ENCODE measurements at regions not wholly inside any gene's neighbourhood (a gene's known extent, or its start where the extent isn't known, plus 50 kb on each side); places are given as distances from the start of the nearest gene placed in this dataset.

DNA sequence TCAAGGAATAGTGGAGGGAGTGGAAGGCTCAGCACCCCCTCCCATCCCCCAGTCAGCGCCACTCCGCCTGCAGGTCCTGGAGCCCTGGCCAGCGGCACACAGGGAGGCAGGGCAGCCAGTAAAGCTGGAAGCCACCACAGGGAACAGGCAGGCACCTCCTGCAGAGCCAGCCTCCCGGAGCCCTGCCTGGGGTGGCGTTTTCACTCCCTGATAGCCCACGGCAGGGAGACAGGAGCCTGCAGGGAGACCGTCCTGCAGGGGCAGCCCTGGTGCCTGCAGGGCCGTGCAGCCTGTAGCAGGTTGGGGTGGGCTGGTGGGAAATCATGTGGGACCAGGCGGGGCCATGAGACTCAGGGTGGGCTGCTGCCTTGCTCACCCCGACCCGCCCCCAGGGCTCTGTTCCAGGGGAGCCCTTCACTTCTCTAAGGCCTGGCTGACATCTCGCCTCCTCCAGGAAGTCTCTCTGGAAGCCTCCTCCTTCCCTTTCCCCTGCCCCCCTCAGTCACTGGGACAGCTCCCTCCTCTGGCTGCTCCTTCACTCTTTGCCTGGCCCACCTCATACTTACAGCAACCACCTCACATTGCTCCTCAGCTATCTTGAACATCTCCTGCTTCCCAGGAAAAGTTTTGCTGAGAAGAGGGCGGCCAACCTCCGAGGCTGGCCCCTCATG, 221.0 kb downstream of the GLI2 start:
- no peak overlapping the region for H3K9ac ChIP-seq
- H3K36me3 ChIP-seq (ENCODE audit: control insufficient read depth, insufficient read depth, low read length), result no peaks in the 10 kb centered on the region
- no peaks in the 10 kb centered on the region for H3K79me2 ChIP-seq
- H3K9me3 ChIP-seq (ENCODE audit: control insufficient read depth, low read length), result no peaks in the 10 kb centered on the region
- no peaks in the 10 kb centered on the region for H3K4me1 ChIP-seq
- no peak overlapping the region for H3K4me2 ChIP-seq (ENCODE audit: low read length)
- TF ChIP-seq, protein P1, sequence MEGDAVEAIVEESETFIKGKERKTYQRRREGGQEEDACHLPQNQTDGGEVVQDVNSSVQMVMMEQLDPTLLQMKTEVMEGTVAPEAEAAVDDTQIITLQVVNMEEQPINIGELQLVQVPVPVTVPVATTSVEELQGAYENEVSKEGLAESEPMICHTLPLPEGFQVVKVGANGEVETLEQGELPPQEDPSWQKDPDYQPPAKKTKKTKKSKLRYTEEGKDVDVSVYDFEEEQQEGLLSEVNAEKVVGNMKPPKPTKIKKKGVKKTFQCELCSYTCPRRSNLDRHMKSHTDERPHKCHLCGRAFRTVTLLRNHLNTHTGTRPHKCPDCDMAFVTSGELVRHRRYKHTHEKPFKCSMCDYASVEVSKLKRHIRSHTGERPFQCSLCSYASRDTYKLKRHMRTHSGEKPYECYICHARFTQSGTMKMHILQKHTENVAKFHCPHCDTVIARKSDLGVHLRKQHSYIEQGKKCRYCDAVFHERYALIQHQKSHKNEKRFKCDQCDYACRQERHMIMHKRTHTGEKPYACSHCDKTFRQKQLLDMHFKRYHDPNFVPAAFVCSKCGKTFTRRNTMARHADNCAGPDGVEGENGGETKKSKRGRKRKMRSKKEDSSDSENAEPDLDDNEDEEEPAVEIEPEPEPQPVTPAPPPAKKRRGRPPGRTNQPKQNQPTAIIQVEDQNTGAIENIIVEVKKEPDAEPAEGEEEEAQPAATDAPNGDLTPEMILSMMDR (IDR thresholded peaks at IDR 0.05), result no peak
- H3K27me3 ChIP-seq (ENCODE audit: control insufficient read depth, insufficient read depth, low read length), result no peaks in the 10 kb centered on the region
- no peak overlapping the region for H2AFZ ChIP-seq
- H3K4me3 ChIP-seq (ENCODE audit: low read depth, low read length), result no peak overlapping the region
- no peak overlapping the region for H3K27ac ChIP-seq

DNA sequence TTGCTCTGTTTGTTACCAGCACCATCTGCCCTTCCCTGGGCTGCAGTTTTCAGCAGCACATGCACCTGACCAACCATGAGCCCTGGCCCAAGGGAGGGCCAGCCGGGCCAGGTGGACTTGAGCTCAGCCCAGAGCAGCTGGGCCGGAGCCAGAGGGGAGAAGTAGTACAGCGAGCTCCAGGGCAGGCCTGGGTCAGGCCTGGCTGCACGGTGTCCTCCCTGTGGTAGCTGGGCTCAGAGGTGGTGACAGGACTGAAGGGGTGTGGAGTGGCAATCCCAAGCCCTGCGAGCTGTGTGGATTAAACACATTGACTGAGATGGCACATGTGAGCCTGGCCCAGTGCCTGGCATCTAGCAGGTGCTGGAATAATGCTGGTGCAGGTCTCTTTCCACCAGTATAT, 222.2 kb downstream of the GLI2 start:
- no peak overlapping the region for H3K9ac ChIP-seq

DNA sequence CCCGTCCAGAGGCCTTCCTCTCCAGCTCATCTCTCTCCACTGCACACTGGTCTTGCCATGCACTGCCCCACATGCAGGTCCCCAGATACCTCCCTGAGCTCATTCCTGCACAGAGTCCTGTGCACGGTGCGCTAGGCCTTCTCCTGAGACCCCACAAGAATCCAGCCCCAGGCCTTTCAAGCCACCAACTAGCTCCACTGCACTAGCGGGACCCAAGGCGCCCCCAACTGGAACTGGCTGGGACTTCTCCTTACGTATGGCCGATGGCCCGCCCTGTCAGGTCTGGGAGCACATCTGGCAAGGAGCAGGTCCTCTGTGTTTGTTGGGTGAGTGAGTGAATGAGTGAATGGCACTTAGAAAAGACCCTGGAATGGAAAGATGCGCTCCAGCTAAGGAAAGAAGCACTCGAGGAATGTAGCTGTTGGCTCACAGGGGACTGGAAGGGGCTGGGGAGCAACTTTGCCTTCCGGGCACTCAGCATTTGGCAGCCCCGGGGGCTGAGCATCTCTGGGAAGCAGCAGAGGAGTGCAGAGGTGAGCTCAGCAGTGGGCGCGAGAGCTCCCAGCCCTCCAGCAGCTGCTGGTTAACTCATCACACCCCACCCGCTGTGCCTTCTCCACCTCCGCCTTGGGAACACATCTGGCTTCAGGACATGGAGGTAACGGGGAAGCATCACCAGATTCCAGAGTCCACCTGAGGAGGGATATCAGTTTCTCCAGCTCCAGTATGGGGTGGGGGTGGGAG, 223.1 kb downstream of the GLI2 start:
- Histone ChIP-seq H3K79me2 (no peaks in the 10 kb centered on the region), H3K36me3 (ENCODE audit: control insufficient read depth, insufficient read depth, low read length) (no peaks in the 10 kb centered on the region), H2AFZ (no peak overlapping the region), H3K4me1 (no peaks in the 10 kb centered on the region), H3K27me3 (ENCODE audit: control insufficient read depth, insufficient read depth, low read length) (no peaks in the 10 kb centered on the region), H3K4me3 (ENCODE audit: low read depth, low read length) (no peak overlapping the region), H3K27ac (no peak overlapping the region), H3K9me3 (ENCODE audit: control insufficient read depth, low read length) (no peaks in the 10 kb centered on the region), H3K4me2 (ENCODE audit: low read length) (no peak overlapping the region), H3K9ac (no peak overlapping the region)
- TF ChIP-seq, protein P1 (IDR thresholded peaks at IDR 0.05), result no peak

More for the DNA sequence above, 222.2 kb downstream of the GLI2 start:
- Histone ChIP-seq H3K4me1 (no peaks in the 10 kb centered on the region), H3K9me3 (ENCODE audit: control insufficient read depth, low read length) (no peaks in the 10 kb centered on the region), H2AFZ (no peak overlapping the region), H3K36me3 (ENCODE audit: control insufficient read depth, insufficient read depth, low read length) (no peaks in the 10 kb centered on the region), H3K79me2 (no peaks in the 10 kb centered on the region), H3K4me3 (ENCODE audit: low read depth, low read length) (no peak overlapping the region), H3K4me2 (ENCODE audit: low read length) (no peak overlapping the region), H3K27ac (no peak overlapping the region), H3K27me3 (ENCODE audit: control insufficient read depth, insufficient read depth, low read length) (no peaks in the 10 kb centered on the region)
- TF ChIP-seq, protein P1 (IDR thresholded peaks at IDR 0.05), result no peak

DNA sequence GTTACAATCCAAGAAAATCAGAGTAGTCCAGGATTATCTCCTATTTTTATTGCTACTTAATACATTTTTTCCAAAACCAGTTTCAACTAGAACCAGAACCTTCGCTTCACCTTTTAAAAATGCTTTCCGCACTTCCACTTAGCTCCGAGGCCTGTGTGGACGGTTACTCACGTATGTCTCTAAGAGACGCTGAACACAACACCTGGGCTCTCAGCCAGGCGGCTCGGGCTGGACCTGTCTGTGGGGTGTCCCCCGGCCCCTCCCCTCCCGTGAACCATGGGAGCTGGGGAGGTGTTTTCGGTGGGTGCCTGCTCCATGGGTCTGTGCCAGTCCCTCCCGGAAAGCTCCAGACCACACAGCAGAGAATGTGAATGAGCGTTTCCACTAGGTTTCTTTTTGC, 223.8 kb downstream of the GLI2 start:
- Histone ChIP-seq H3K27me3 (ENCODE audit: control insufficient read depth, insufficient read depth, low read length) (no peaks in the 10 kb centered on the region), H3K4me2 (ENCODE audit: low read length) (no peak overlapping the region), H3K79me2 (no peaks in the 10 kb centered on the region), H3K9ac (no peak overlapping the region), H3K9me3 (ENCODE audit: control insufficient read depth, low read length) (no peaks in the 10 kb centered on the region), H3K27ac (no peak overlapping the region), H2AFZ (no peak overlapping the region), H3K4me1 (no peaks in the 10 kb centered on the region), H3K36me3 (ENCODE audit: control insufficient read depth, insufficient read depth, low read length) (no peaks in the 10 kb centered on the region), H3K4me3 (ENCODE audit: low read depth, low read length) (no peak overlapping the region)
- TF ChIP-seq, protein P1 (IDR thresholded peaks at IDR 0.05), result no peak

Measured in parathyroid adenoma (tissue), 2 donors.